ENCODE measurements at regions not wholly inside any gene's neighbourhood (a gene's known extent, or its start where the extent isn't known, plus 50 kb on each side); places are given as distances from the start of the nearest gene placed in this dataset.

- Mint-ChIP-seq H3K36me3 (ENCODE audit: low read depth) (no peaks in the 10 kb centered on the region), H3K27ac (ENCODE audit: unreplicated experiment) (no peak overlapping the region), H3K9me3 (ENCODE audit: low read depth) (no peaks in the 10 kb centered on the region), H3K4me1 (ENCODE audit: low read depth) (peaks cover 4% of the 10 kb centered on the region), H3K4me3 (ENCODE audit: unreplicated experiment) (no peak overlapping the region), H3K27me3 (ENCODE audit: low read depth) (peaks cover 22% of the 10 kb centered on the region)
- no peak for DNase-seq (ENCODE audit: low spot score)
- no peak for TF ChIP-seq CTCF (IDR thresholded peaks at IDR 0.05)
Measured at GRCh38 chr5:130976493-130976892, 188.6 kb downstream of the HINT1 start.

GRCh38 chr5:130975847-130976246 lies 189.2 kb downstream of the HINT1 start:
- Mint-ChIP-seq H3K27ac (ENCODE audit: unreplicated experiment) (no peak overlapping the region), H3K27me3 (ENCODE audit: low read depth) (peaks cover 23% of the 10 kb centered on the region), H3K36me3 (ENCODE audit: low read depth) (no peaks in the 10 kb centered on the region), H3K9me3 (ENCODE audit: low read depth) (no peaks in the 10 kb centered on the region), H3K4me3 (ENCODE audit: unreplicated experiment) (no peak overlapping the region), H3K4me1 (ENCODE audit: low read depth) (peaks cover 4% of the 10 kb centered on the region)
- TF ChIP-seq CTCF (IDR thresholded peaks at IDR 0.05) = no peak
- no peak for DNase-seq (ENCODE audit: low spot score)

GRCh38 chr5:130975299-130975698 lies 189.8 kb downstream of the HINT1 start:
- Mint-ChIP-seq H3K9me3 (ENCODE audit: low read depth) (no peaks in the 10 kb centered on the region), H3K27ac (ENCODE audit: unreplicated experiment) (no peak overlapping the region), H3K36me3 (ENCODE audit: low read depth) (no peaks in the 10 kb centered on the region), H3K4me3 (ENCODE audit: unreplicated experiment) (no peak overlapping the region), H3K4me1 (ENCODE audit: low read depth) (peaks cover 4% of the 10 kb centered on the region), H3K27me3 (ENCODE audit: low read depth) (peaks cover 22% of the 10 kb centered on the region)
- DNase-seq (ENCODE audit: low spot score) = no peak
- no peak for TF ChIP-seq CTCF (IDR thresholded peaks at IDR 0.05)

- Mint-ChIP-seq H3K4me3 (ENCODE audit: unreplicated experiment) (no peak overlapping the region), H3K4me1 (ENCODE audit: low read depth) (peaks cover 4% of the 10 kb centered on the region), H3K36me3 (ENCODE audit: low read depth) (no peaks in the 10 kb centered on the region), H3K27ac (ENCODE audit: unreplicated experiment) (no peak overlapping the region), H3K27me3 (ENCODE audit: low read depth) (peaks cover 22% of the 10 kb centered on the region), H3K9me3 (ENCODE audit: low read depth) (no peaks in the 10 kb centered on the region)
- TF ChIP-seq CTCF (IDR thresholded peaks at IDR 0.05) = no peak
- DNase-seq (ENCODE audit: low spot score) = no peak
Measured at GRCh38 chr5:130974021-130974683, 190.9 kb downstream of the HINT1 start.

GRCh38 chr5:130966990-130967525 lies 198.0 kb downstream of the HINT1 start:
- Mint-ChIP-seq H3K27me3 (ENCODE audit: low read depth) (peaks cover 7% of the 10 kb centered on the region), H3K27ac (ENCODE audit: unreplicated experiment) (no peak overlapping the region), H3K9me3 (ENCODE audit: low read depth) (peaks cover 7% of the 10 kb centered on the region), H3K36me3 (ENCODE audit: low read depth) (peaks cover 1% of the 10 kb centered on the region), H3K4me1 (ENCODE audit: low read depth) (no peaks in the 10 kb centered on the region), H3K4me3 (ENCODE audit: unreplicated experiment) (no peak overlapping the region)
- DNase-seq (ENCODE audit: low spot score) = no peak
- no peak for TF ChIP-seq CTCF (IDR thresholded peaks at IDR 0.05)

Data from chondrocyte (in vitro differentiated cells).